ENCODE measurements at regions not wholly inside any gene's neighbourhood (a gene's known extent, or its start where the extent isn't known, plus 50 kb on each side); places are given as distances from the start of the nearest gene placed in this dataset.
"Not testable (repeated sequence)": the region's sequence is repeated elsewhere in the genome, so short reads cannot be mapped to it uniquely, and the experiment has no call there.

DNA sequence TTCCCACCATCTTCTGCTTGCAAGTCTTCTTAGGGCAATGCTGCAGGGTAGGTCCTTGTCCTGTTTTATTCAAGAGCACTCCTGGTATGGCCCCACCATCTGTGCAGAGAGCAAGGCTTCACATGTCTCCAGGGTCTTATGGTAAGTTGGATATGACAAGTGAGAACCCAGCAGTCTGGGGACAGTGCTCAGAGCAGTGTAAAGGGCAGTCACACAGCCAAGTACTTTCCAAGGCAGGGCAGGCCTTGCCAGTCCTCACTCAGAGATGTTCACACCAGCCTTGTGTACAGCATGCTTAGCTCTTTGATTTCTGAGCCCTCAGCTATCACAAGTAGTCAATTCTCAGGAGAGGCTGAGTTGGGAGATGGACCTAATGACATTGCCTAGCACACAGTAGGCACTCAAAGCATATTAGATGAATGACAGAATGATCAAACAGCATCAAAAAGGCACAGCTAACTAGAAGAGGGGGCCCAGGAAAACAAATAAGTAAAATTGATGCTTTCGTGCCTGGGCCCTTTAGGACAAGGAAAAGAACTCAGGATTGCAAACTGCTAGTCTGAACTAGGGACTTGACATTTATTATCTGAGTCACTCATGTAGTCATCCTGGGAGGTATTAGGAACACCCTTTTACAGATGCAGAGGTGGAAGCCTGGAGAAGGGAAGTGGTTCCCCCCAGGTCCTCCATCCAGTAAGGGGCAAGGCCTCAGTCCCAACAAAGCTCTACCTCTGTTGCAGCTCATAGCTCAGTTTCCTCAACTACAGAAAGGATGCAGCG is 86.7 kb upstream of the CTAGE1 start:
- DNase-seq: no peak

DNA sequence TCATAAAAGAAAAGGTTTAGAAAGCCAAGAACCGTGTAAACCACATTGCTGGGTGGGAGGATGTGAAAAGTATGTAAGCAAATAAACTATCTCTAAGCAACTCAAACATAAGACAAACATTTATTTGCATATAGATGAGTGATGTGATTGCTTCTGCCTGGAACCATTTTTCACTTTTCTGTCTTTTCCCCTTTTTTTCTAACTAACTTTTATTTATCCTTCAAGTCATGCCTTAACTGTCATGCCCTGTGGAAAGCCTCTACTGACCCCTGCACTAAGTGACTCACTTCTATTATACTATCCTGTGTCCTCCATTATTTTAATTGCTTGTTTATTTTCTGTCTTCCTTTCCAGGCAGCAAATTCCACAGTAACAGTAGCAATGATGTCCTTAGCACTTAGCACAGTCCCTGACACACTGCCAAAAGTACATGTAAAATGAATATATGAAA is 87.5 kb upstream of the CTAGE1 start:
- no peak for DNase-seq

DNA sequence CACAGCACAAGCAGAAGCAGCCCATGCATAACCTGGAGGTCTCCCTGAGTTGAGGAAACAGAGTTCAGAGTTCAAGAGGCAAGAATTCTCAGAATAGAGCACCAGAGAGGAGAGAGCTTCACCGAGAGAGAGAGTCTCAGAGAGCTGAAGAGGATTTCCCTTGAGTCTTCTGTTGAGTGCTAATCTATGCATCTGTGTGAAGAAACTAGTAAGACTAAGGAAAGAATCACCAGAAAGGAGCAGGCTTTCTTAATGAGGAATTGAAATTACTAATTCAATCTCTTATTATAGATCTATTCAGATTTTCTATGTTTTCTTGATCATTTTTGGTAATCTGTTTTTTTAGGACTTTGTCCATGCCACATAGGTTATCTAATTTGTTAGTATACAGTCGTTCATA is 89.3 kb upstream of the CTAGE1 start:
- DNase-seq: no peak

DNA sequence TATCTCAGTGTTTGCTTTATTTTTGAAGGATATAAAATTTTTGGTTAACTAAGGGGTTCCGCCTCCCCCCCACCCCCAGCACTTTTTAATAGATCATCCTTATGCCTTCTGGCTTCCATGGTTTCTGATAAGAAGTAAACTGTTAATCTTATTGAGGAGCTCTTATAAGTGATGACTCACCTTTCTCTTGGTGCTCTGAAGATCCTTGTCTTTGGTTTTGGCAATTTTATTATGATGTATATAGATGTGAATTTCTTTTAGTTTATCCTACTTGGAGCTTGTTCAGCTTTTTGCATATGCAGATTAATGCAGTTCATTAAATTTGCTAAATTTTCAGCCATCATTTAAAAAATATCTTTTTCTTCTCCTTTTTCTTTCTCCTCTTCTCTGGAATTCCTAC is 91.7 kb upstream of the CTAGE1 start:
- no peak for DNase-seq

DNA sequence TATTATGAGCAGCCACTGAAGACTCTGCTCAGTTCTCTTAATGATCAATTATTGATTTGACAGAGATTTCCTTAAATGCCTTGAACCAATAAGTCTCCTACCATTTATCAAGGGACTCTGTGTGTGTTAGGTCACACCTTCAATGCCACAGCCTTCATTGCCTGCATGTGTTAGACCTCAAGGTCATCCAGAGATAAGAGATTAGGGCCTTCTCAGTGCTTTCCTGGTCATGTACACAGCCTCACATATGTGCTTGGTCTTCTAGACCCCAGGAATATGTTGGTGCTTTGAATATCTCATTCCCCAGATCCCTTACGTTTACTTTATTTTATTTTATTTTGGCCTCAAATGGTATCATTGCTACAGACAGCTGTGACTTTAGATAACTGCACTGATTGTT is 93.0 kb upstream of the CTAGE1 start:
- DNase-seq: no peak

DNA sequence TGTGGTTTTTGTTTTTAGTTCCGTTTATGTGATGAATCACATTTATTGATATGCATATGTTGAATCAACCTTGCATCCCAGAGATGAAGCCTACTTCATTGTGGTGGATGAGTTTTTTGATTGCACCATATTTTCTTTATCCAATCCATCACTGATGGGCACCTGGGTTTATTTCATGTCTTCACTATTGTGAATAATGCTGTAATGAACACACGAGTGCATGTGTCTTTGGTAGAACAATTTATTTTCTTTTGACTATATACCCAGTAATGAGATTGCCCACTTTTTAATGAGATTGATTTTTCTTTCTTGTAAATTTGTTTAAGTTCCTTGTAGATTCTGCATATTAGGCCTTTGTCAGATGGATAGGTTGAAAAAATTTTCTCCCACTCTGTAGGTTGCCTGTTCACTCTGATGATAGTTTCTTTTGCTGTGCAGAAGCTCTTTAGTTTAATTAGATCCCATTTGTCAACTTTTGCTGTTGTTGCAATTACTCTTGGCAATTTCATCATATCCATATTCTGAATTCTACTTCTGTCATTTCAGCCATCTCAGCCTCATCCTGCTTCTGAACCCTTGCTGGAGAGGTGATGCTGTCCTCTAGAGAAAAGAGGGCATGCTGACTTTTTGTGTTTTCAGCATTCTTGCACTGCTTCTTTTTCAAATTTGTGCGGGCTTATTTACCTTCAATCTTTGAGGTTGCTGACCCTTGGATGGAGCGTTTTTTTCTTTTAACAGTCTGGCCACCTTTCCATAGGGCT is 96.2 kb upstream of the CTAGE1 start:
- no peak for DNase-seq

DNA sequence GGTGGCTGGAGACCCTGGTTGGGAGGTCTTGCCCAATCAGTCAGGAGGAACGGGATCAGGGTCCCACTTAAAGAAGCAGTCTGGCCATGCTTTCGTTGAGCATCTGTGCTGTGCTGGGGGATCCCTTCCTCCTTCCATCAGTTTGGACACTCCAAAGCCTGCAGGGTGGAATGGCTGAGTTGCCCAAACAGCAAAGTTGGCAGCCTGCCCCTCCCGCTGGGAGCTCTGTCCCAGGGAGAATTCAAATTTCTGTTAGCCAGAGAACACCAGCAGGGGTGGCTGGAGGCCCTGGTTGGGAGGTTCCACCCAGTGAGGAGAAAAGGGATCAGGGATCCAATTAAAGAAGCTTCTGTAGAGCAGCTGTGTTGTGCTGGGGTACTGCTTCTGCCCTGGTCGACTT is 96.9 kb upstream of the CTAGE1 start:
- DNase-seq: no peak

DNA sequence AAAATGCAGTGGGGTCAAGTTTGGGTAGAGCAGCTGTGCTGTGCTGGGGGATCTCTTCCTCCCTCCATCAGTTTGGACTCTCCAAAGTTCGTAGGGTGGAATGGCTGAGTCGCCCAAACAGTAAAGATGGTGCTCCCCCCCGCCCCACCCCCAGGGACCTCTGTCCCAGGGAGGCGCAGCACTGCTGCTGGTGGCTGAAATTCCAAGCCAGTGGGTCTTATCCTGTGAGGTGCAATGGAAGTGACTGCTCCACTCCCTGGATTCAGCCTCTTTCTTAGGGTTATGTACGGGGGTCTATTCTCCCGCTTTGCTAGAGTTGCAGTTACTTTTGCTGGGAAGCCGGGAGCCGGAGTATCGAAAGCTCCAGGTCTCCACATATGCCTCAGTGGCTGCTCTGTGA is 97.5 kb upstream of the CTAGE1 start:
- DNase-seq: no peak

DNA sequence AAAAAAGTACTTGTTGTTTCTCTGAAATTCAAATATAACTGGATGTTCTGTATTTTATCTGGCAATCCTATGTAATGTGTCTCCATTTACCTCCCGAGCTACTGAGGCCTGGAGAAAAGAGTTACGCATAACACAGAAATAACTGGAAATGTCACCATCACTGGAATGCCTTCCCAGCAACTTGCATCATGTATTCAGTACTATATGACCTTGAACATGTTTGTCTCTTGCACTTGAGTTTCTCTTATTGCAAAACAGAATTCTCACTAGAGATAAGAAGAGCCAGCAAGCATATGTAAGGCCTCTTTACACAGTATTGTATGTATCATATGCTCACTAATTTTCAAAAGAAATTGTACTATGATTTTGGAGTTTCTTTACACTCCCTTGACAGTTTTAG is 99.6 kb upstream of the CTAGE1 start:
- DNase-seq: no peak

DNA sequence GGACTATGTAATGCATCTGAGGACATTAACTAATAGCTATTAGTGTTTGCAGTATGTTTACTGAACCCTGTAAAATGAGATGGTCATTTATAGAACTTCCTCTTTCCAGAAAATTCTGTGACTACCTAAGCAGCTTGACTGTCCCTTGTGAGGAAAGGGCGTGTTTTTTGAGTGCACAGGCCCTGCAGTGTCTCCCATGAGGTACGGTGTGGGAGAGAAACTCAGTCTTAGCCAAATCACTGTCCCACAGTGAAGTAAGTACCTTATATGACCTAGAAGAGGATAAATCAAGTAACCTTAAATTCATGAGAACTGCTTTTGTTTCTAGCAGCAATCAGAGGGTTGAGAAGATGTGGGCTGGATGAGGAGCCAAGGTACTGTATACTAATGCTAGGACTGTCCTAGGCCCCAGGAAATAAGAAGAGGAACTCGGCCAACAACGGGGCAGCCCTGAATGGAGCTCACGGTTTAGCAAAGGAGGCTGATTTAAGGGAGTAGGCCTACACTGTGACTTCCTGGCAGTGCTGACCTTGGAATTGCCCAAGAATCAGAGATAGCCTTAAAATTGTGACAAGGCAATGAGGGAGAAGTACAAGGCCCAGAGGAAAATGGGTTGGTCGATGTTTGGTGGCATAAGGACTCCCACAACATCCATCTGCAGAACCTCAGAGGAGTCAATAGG is 103.5 kb upstream of the CTAGE1 start:
- no peak for DNase-seq

DNA sequence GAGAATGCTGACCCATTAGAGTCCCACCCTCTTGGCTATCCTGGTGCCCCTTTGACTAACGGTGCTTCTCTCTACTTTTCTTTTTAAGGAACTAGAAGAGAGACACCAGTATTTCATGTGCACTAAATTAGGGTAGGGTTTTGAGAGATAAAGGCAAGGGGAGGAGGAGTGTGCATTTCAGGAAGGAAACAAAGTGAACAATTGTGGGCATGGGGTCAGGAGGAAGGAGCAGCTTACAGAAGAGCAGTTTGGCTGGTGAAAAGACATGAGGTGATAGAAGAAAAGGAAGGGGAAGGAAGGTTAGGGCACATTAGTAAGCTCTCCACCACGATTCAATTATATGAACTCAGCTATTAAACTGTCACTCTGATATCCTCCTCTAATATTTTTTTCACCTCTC is 105.8 kb upstream of the CTAGE1 start:
- DNase-seq: no peak

DNA sequence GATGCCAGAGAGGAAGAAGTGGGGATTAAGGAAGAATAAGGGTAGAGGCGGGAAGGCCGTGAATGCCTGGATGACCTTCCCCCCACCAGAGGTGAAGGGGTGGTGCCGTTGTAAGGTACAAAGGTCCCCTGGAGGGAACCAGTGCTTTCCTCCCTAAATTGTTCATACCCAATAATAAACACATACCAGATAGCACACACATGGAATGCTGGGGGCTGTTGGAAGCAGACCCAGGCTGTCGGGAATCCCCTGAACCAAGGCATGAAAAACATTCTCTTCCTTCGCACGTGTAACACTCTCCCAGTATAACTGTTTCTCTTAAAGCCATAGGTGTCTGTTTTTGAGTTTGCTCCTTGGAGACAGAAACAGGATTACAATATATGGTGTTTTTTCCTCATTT is 107.1 kb upstream of the CTAGE1 start:
- no peak for DNase-seq

DNA sequence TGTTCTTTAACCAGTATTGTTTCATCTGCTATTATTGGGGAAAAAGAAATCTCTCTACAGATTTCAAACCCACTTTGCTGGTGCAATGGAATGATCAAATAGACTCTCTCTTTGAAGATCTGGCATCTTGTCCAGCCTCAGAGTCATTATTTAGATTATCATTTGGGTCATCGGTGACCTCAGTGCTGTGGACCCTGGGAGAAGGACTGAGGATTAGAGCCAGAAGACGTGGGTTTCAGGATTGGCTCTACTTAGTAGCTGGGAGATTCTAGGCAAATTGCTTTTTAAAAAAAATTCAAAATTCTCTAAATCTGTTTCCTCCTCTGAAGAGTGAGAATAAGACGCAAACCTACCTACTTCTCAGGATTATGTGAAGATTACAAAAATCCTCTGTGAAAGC is 107.6 kb upstream of the CTAGE1 start:
- DNase-seq: no peak

DNA sequence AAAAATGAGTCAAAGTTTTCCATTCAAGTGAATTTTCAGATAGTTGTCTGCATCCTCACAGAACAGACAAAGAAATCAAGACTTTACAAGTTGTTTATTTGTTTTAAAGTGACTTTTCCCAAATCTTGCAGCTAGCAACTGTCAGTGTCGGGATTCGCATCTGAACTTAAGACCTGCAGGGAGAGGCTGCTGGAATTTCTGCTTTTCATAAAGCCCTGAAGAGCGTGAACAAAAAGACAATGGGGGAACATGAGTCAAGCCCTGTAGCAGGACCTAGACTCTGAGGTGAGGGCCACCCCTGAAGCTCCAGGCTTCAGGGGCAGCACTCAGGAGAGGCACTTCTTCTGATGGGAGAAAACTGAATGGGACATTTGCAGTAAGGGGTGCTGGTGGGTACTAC is 108.2 kb upstream of the CTAGE1 start:
- DNase-seq: no peak

DNA sequence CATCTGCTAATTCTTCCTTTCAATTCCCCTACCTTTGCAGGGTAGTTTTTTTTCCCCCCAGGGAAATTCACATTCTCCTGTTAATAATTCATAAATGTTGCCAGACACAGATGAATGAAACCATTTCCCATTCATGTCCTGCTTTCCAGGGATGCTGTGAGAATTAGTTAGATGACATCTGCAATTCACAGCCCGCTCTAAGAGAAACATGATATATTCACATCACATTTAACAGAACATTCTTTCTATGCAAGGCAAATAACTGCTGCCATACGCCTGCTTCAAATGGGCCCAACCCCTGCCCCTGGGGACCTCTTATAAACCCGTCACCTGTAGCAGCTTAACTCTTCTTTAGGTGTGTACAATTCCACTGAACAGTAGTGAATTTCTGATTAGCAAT is 110.6 kb upstream of the CTAGE1 start:
- DNase-seq: no peak

DNA sequence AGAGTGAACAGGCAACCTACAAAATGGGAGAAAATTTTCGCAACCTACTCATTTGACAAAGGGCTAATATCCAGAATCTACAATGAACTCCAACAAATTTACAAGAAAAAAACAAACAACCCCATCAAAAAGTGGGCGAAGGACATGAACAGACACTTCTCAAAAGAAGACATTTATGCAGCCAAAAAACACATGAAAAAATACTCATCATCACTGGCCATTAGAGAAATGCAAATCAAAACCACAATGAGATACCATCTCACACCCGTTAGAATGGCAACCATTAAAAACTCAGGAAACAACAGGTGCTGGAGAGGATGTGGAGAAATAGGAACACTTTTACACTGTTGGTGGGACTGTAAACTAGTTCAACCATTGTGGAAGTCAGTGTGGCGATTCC is 117.0 kb upstream of the CTAGE1 start:
- not testable (repeated sequence) for DNase-seq

DNA sequence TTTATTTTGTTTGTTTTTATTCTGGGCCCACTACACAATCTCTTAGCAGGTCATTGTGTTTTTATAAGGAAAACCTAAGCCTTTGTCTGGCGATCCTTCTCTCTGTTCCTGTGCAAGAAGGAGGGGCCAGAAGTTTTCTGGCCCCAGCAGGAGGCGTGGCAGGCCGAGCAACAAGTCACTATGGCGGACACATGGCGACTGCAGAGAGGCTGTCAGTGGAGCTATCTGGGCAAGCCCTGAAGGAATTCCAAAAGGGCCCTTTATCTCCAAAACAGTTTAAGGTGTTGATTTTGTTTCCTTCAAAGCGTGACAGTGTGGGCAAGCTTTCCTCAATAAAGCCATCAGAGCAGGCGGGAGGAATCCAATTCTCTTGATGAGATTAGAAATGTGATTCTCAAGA is 118.8 kb upstream of the CTAGE1 start:
- no peak for DNase-seq

DNA sequence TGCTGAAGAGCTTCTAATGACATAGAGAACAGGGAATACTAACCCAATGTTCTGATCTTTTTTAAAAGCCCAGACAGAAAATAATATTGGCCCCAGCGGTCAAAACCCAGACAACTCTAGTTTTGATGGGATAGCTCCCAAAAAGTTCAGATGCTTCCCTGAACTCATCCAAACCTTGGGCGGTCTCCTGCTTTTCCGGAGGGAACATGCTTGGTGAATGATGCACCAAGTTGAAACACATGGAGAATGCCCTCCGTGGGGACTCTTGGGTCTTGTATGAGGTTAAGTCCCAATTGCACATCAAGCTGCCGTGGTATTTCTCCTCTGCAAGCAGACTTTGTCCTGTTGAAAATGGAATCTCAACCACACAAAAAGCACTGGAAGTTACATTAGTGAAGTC is 120.7 kb upstream of the CTAGE1 start:
- DNase-seq: no peak

DNA sequence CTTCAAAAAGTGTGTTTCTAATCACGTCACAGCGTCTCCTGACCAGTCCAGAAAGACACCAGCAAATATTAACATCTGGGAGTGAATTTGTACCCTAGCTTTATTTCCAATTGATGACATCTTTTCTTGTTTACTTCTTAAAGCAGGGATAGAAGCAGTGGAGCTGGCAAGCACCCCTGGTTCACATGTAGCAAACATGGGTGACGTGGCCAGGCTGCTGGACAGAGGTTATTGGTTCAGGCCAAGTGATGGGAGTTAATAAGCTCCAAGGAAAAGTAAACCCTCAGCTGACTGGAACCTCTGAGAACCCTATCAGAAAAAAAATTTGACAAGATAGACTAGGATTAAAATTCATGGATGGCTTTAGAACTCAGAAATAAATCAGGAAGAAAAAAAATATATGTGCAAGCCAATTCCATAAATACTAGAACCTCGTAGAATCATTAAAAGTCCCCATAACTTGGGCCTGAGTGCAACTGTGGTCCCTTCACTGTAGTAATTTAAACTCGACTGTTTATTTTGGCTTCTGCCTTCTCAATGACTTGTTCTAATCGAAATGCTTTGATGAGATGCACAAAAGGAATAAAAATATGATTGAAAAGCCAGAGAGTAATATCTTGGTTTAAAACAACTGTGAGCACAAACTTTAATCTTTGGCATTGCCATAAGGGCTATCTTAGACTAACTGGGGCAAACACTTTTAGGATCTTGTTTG is 121.5 kb upstream of the CTAGE1 start:
- no peak for DNase-seq

DNA sequence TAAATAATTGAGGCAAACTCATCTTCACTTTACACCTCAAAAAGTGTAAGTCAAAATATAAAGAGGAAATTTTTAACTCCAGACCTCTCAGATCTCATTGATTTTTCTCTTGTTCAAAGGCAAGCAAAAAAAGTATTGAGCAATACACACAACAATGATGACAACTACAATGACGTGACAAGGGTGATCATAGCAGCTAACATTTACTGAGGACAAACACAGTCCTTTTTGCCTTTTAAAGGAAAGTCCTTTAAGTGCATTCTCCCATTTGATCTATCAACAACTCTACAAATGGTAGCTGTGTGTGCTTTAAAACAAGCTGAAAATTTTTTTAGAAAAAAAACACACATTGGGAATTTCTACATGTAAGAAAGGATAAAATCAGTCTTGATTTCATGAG is 123.5 kb upstream of the CTAGE1 start:
- DNase-seq: no peak

DNA sequence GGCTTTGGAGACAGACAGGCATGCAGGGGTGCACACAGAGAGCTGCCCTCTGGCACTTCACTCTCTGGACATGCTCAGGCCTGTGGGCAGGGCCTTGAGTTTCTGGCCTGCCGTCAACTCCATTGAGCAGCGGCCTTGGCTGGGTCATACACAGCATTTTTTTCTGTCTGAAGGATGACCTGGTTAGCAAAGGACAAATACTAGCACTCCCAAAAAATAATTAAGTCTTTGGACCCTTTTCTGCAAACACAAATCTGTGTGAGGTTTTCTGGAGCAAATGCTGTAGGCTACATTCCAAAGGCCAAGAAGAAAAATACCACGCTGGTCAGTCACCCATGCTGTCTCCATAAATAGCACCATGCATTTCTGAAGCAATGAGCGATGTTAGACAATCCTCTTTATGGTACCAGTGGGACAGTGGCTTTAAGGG is 124.7 kb upstream of the CTAGE1 start:
- DNase-seq: no peak

DNA sequence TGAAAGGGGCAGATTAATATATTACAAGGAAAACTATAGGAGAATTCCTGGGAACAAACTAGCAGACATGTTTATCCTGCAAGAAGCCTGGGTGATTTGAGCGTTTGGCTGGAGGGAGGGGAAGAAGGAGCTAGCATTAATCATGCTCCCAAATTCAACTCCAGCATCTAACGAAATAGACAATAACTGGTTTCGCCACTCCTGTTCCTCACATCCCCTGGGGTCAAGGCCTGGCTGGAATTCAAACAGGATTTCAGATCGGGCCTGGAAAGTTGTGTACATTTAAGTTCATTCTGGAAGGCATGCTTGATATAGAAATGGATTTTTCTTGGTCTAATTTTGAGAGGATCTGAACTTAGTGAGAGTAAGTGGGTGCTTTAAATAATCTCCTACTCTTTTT is 126.1 kb upstream of the CTAGE1 start:
- DNase-seq: no peak

DNA sequence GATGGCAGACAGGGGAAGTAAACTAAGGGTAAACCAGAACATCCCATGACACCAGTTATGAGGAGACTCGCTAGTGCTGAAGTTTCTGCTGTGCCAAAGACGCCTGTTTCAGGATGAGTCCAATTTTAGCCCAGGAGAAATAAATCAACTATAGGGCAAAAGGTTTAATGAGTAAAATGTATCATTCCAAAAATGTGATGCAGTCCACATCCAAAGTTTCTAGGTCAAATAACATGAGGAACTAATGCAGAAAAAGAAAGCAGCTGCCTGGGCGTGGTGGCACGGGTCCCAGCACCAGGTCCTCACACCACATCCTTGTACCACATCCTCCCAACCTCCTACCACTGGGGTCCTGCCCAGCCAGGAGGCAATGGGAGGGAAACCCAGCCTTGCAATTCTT is 126.9 kb upstream of the CTAGE1 start:
- DNase-seq: no peak
